DMS 273 (cell line): ENCODE measurements at regions not wholly inside any gene's neighbourhood (a gene's known extent, or its start where the extent isn't known, plus 50 kb on each side); places are given as distances from the start of the nearest gene placed in this dataset.

ENCODE experiments used
- DNase-seq: peaks from one replicate; lab custom pipeline; 2025; ENCODE audit not compliant: unreplicated experiment; lab: John Stamatoyannopoulos, UW

GRCh38 chr15:87805117-87805820 is 451.3 kb downstream of the NTRK3 start:
- no peak for DNase-seq

GRCh38 chr15:87804451-87804850 is 452.1 kb downstream of the NTRK3 start:
- DNase-seq, result no peak

GRCh38 chr15:87799838-87800237 is 456.7 kb downstream of the NTRK3 start:
- no peak for DNase-seq

GRCh38 chr15:87799428-87799827 is 457.1 kb downstream of the NTRK3 start:
- no peak for DNase-seq

GRCh38 chr15:87793725-87794124 is 462.8 kb downstream of the NTRK3 start:
- DNase-seq, result no peak

- no peak for DNase-seq
These were observed 464.1 kb downstream of the NTRK3 start for GRCh38 chr15:87792250-87793040.

- no peak for DNase-seq
These were observed 474.4 kb downstream of the NTRK3 start for GRCh38 chr15:87781959-87782625.

GRCh38 chr15:87779746-87780145 is 476.8 kb downstream of the NTRK3 start:
- no peak for DNase-seq

GRCh38 chr15:87778358-87778757 is 478.2 kb downstream of the NTRK3 start:
- no peak for DNase-seq

GRCh38 chr15:87777054-87777561 is 479.4 kb downstream of the NTRK3 start:
- no peak for DNase-seq

GRCh38 chr15:87767516-87767915 is 489.0 kb downstream of the NTRK3 start:
- no peak for DNase-seq

GRCh38 chr15:87764461-87765240 is 491.9 kb downstream of the NTRK3 start:
- no peak for DNase-seq

- no peak for DNase-seq
These were observed 492.7 kb downstream of the NTRK3 start for GRCh38 chr15:87763837-87764236.

GRCh38 chr15:87761736-87762509 is 494.6 kb downstream of the NTRK3 start:
- no peak for DNase-seq

- no peak for DNase-seq
These were observed 495.8 kb downstream of the NTRK3 start for GRCh38 chr15:87760547-87761314.

GRCh38 chr15:87758794-87759418 is 497.6 kb downstream of the NTRK3 start:
- DNase-seq, result no peak

- no peak for DNase-seq
These were observed 499.5 kb downstream of the NTRK3 start for GRCh38 chr15:87757084-87757483.

- no peak for DNase-seq
These were observed 500.5 kb downstream of the NTRK3 start for GRCh38 chr15:87756072-87756471.

GRCh38 chr15:87755226-87755625 is 501.3 kb downstream of the NTRK3 start:
- DNase-seq, result no peak
